Upper lobe of left lung (tissue), 6 donors: ENCODE measurements at regions not wholly inside any gene's neighbourhood (a gene's known extent, or its start where the extent isn't known, plus 50 kb on each side); places are given as distances from the start of the nearest gene placed in this dataset.

Experiments
- ATAC-seq, 2 donors: fragments of 200-7000 bp; cut with Tn5 transposase; one replicate each; pipeline ENCODE4 v1.9.1; 2022; ENCODE audit warnings: mild to moderate bottlenecking in 2 of 2, moderate library complexity in 2 of 2; ENCODE audit not compliant: low FRiP score in 2 of 2
- DNase-seq, 2 donors: peaks; one replicate each; pipeline ENCODE4 v3.0.0-alpha.2; 2019 to 2020
- H3K27ac ChIP-seq, 4 donors: fragments of 200-600 bp; sonication (generic); one replicate each; pipeline ENCODE4 v1.5.1; 2016 to 2019
- H3K27me3 ChIP-seq, 4 donors: fragments of 200-600 bp; sonication (generic); one replicate each; pipeline ENCODE4 v1.5.1; 2017 to 2019
- H3K36me3 ChIP-seq, 4 donors: fragments of 200-600 bp; sonication (generic); one replicate each; pipeline ENCODE4 v1.5.1; 2016 to 2019
- H3K4me1 ChIP-seq, 4 donors: fragments of 200-600 bp; sonication (generic); one replicate each; pipeline ENCODE4 v1.5.1; 2018 to 2019
- H3K4me3 ChIP-seq, 4 donors: fragments of 200-600 bp; sonication (generic); one replicate each; pipeline ENCODE4 v1.5.1; 2017 to 2019; ENCODE audit warnings: mild to moderate bottlenecking in 2 of 4, moderate library complexity in 1 of 4
- H3K9me3 ChIP-seq, 4 donors: fragments of 200-600 bp; sonication (generic); one replicate each; pipeline ENCODE4 v1.5.1; 2018 to 2019
- EP300 ChIP-seq, 4 donors: sonication (generic); formaldehyde crosslinking; IDR thresholded peaks; one replicate each; pipeline ENCODE4 v1.5.1; 2017; ENCODE audit warnings: antibody characterized with exemption in 4 of 4, control low read depth in 2 of 4
- POLR2A ChIP-seq, 4 donors: fragments of 450-650 bp; IDR thresholded peaks; one replicate each; pipeline ENCODE4 v1.5.1; 2016 to 2017; ENCODE audit warnings: antibody characterized with exemption in 4 of 4, mild to moderate bottlenecking in 2 of 4
- POLR2AphosphoS5 ChIP-seq, 2 donors: sonication (generic); formaldehyde crosslinking; IDR thresholded peaks; one replicate each; pipeline ENCODE4 v1.5.1; 2017; ENCODE audit warnings: antibody characterized with exemption in 2 of 2
- WGBS, 2 donors: methylation state at CpG; one replicate each; pipeline ENCODE4 v1.1.5; 2017 to 2018; 5-methylcytosine and 5-hydroxymethylcytosine counted together
- TF ChIP-seq, protein P1 (sequence below), 6 experiments: fragments of 450-650 bp in 4 of 6; fragments of 200-600 bp in 2 of 6; sonication (generic) in 2 of 6; IDR thresholded peaks; one replicate each; pipeline ENCODE4 v1.5.1; 2016 to 2019; ENCODE audit warnings: antibody characterized with exemption in 6 of 6
- donor health status: DM: no; HTN: no; CAD: no; lungs with moderate emphysema.
- donor health status: DM: no; HTN: yes; CAD: no; lungs with severe emphysema.

DNA sequence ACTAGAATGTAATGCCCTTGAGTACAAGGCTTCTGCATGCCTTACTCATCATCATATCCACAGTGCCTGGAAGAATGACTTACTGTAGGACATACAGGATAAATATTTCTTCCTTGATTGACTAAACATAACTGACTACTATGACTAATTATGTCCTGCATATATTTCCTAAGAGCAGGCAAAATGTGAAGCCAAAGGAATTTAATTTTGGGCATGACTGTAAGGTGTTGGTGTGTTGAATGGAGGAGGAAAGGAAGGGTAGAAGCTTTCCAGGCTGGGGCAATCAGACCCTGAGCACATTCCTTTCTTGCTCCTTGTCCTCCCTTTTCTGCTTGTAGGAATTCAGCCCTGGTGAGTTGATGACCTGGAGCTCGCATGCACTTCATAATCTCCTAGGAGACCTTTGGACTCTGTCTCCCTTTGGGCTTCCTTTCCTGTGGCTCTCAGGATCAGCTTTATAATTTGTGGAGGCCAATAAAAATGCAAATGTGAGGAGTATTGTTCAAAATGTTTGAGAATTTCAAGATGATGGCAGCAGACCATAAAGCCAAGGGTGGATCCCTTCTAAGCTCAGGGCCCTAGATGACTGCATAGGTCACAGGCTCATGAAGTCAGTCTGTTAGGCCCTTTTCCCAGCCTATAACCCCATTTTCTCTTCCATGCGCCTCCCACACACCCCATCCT lies 174.0 kb downstream of the HMHB1 start:
- H3K4me3 ChIP-seq, result no peak overlapping the region
- no peaks in the 10 kb centered on the region for H3K4me1 ChIP-seq
- WGBS, 2 donors, result 84 to 97% methylated on average over 2 of the region's 2 CpGs
- DNase-seq (no peak), ATAC-seq (peak in 1 of 2 donors; percentile 82)
- TF ChIP-seq POLR2A (IDR thresholded peaks at IDR 0.05) (no peak), EP300 (IDR thresholded peaks at IDR 0.05) (no peak), POLR2AphosphoS5 (IDR thresholded peaks at IDR 0.05) (no peak)
- TF ChIP-seq, protein P1, sequence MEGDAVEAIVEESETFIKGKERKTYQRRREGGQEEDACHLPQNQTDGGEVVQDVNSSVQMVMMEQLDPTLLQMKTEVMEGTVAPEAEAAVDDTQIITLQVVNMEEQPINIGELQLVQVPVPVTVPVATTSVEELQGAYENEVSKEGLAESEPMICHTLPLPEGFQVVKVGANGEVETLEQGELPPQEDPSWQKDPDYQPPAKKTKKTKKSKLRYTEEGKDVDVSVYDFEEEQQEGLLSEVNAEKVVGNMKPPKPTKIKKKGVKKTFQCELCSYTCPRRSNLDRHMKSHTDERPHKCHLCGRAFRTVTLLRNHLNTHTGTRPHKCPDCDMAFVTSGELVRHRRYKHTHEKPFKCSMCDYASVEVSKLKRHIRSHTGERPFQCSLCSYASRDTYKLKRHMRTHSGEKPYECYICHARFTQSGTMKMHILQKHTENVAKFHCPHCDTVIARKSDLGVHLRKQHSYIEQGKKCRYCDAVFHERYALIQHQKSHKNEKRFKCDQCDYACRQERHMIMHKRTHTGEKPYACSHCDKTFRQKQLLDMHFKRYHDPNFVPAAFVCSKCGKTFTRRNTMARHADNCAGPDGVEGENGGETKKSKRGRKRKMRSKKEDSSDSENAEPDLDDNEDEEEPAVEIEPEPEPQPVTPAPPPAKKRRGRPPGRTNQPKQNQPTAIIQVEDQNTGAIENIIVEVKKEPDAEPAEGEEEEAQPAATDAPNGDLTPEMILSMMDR (IDR thresholded peaks at IDR 0.05), result no peak
- no peaks in the 10 kb centered on the region for H3K27me3 ChIP-seq
- no peaks in the 10 kb centered on the region for H3K36me3 ChIP-seq
- no peak overlapping the region for H3K27ac ChIP-seq
- no peaks in the 10 kb centered on the region for H3K9me3 ChIP-seq

DNA sequence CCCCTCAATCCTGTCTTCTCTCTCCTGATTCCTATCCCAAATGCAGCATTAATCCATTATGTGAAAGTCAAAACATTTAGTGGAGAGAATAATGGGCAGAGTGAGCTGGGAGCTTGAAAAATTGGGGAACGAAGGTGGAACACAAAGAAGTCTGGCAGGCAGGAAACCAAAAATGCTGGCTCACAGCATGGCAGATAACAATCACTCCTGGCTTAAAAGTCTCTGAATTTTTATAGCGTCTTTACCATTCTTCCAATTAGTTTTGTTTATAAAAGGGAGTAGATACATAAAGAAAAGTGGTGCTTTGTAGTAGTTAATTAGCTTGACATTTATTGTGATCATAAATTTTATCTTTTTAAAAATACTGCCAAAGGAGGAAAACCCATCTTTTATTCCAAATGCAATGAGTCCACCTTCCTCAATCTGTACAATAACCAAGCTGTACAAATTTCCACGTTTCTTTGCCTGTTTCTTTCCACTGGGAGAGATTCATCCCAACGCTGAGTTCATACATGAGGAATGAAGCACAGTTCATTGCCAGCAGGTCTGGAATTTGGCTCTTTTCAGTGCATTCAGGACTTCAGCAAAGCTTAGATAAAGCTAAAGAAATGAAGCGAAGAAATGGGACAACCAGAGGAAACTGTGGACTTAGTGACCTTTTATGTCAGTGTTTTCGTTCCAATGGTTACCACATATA lies 174.7 kb downstream of the HMHB1 start:
- Histone ChIP-seq H3K27me3 (no peaks in the 10 kb centered on the region), H3K4me1 (no peaks in the 10 kb centered on the region), H3K36me3 (no peaks in the 10 kb centered on the region), H3K4me3 (no peak overlapping the region), H3K27ac (no peak overlapping the region), H3K9me3 (no peaks in the 10 kb centered on the region)
- TF ChIP-seq EP300 (IDR thresholded peaks at IDR 0.05), result no peak
- TF ChIP-seq, protein P1 (IDR thresholded peaks at IDR 0.05), result no peak
- no peak for TF ChIP-seq POLR2A (IDR thresholded peaks at IDR 0.05)
- WGBS, 2 donors, result 52 to 57% methylated on average over 6 of the region's 6 CpGs
- DNase-seq, result no peak
- ATAC-seq, result peak in 1 of 2 donors; percentile 82

DNA sequence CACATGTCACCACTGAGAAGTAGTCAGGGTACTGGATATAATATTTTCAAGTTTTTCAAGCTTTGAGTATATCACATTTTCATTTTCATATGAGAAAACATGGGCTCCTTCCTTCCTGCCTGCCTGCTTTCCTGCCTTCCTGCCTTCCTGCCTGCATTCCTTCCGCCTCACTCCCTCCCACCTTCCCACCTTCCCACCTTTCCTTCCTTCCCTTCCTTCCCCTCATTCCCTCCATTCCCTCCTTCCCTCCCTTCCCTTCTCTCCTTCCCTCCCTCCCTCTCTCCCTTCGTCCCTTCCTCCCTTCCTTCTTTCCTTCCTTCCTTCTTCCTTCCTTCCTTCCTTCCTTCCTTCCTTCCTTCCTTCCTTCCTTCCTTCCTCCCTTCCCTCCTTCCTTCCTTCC lies 175.3 kb downstream of the HMHB1 start:
- Histone ChIP-seq H3K36me3 (no peaks in the 10 kb centered on the region), H3K27ac (no peak overlapping the region), H3K27me3 (no peaks in the 10 kb centered on the region), H3K9me3 (no peaks in the 10 kb centered on the region), H3K4me3 (no peak overlapping the region), H3K4me1 (no peaks in the 10 kb centered on the region)
- TF ChIP-seq POLR2AphosphoS5 (IDR thresholded peaks at IDR 0.05), result no peak
- no peak for TF ChIP-seq POLR2A (IDR thresholded peaks at IDR 0.05)
- no peak for TF ChIP-seq EP300 (IDR thresholded peaks at IDR 0.05)
- TF ChIP-seq, protein P1 (IDR thresholded peaks at IDR 0.05), result no peak
- 87 to 94% methylated on average over 1 to 2 of the region's 2 CpGs for WGBS, 2 donors
- DNase-seq (no peak), ATAC-seq (no peak)

DNA sequence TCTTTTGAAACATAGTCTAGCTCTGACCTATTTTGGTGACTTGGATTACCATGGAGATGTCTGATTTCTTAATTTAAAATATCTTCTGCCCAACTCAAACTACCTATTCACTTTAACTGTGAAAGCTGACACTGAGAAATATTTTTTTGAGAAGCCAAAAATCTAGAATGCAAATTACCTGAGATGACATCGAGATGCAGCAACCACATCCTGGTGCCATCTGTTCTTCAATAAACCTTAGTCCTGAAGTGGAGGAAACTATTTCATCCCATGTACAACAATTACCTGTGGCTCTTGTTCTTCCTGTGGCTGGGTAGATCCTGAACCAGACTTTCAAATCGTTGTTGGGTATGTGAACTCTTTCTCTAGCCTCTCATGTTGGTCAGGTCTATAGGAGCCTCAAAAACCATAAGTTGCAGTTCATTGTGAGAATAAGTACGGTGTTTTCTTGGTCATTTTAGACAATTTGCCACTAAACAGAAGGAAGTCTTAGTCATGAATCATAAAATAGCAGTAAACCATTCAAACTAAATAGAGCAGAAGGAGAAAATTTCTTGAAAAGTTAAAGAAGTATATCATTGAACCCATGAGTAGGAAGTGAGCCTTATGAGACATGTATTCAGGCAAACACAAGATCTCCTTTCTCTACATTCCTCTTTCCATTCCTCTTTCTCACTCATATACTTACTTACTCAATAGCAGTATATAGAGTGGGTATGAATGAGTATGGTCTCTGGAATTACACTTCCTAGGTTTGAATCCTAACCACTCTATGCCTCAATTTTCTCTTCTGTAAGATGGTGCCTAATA lies 176.0 kb downstream of the HMHB1 start:
- TF ChIP-seq, protein P1 (IDR thresholded peaks at IDR 0.05), result no peak
- TF ChIP-seq EP300 (IDR thresholded peaks at IDR 0.05) (no peak), POLR2AphosphoS5 (IDR thresholded peaks at IDR 0.05) (no peak)
- no peaks in the 10 kb centered on the region for H3K36me3 ChIP-seq

More for the DNA sequence above, 176.0 kb downstream of the HMHB1 start:
- Histone ChIP-seq H3K4me1 (no peaks in the 10 kb centered on the region), H3K27me3 (no peaks in the 10 kb centered on the region), H3K4me3 (no peak overlapping the region), H3K27ac (no peak overlapping the region), H3K9me3 (no peaks in the 10 kb centered on the region)
- WGBS, 2 donors, result 80 to 87% methylated on average over 3 of the region's 3 CpGs
- no peak for ATAC-seq
- DNase-seq, result no peak
